Skeletal muscle tissue (tissue), 3 donors: ENCODE measurements at regions not wholly inside any gene's neighbourhood (a gene's known extent, or its start where the extent isn't known, plus 50 kb on each side); places are given as distances from the start of the nearest gene placed in this dataset.
"Not testable (repeated sequence)": the region's sequence is repeated elsewhere in the genome, so short reads cannot be mapped to it uniquely, and the experiment has no call there.

Experiments used
- H3K27ac ChIP-seq: one replicate; pipeline ENCODE4 v1.7.0; 2013; ENCODE audit warnings: mild to moderate bottlenecking, low read depth, low read length, inconsistent platforms
- H3K27me3 ChIP-seq, 3 donors: one replicate each; pipeline ENCODE4 v1.7.0; 2013; ENCODE audit warnings: low read length in 3 of 3; ENCODE audit not compliant: control insufficient read depth in 3 of 3, insufficient read depth in 3 of 3
- H3K36me3 ChIP-seq, 3 donors: one replicate each; pipeline ENCODE4 v1.7.0; 2013; ENCODE audit warnings: low read length in 3 of 3; ENCODE audit not compliant: control insufficient read depth in 3 of 3, insufficient read depth in 3 of 3
- H3K4me1 ChIP-seq, 3 donors: one replicate each; pipeline ENCODE4 v1.7.0; 2013; ENCODE audit warnings: low read length in 3 of 3, mild to moderate bottlenecking in 3 of 3; ENCODE audit not compliant: control insufficient read depth in 3 of 3, insufficient read depth in 3 of 3
- H3K4me3 ChIP-seq, 3 donors: one replicate each; pipeline ENCODE4 v1.7.0; 2013; ENCODE audit warnings: low read length in 3 of 3
- H3K9ac ChIP-seq, 3 donors: one replicate each; pipeline ENCODE4 v1.7.0; 2013; ENCODE audit warnings: low read length in 3 of 3, mild to moderate bottlenecking in 3 of 3, moderate library complexity in 2 of 3, low read depth in 1 of 3
- H3K9me3 ChIP-seq, 3 donors: one replicate each; pipeline ENCODE4 v1.7.0; 2013; ENCODE audit warnings: low read length in 3 of 3; ENCODE audit not compliant: control insufficient read depth in 3 of 3
- donor health status: Osteomylitis.

- no peak overlapping the region for H3K4me3 ChIP-seq
- no peaks in the 10 kb centered on the region for H3K9me3 ChIP-seq
- H3K36me3 ChIP-seq = no peaks in the 10 kb centered on the region
- no peaks in the 10 kb centered on the region for H3K27me3 ChIP-seq
- H3K9ac ChIP-seq = no peak overlapping the region
- no peak overlapping the region for H3K27ac ChIP-seq
- H3K4me1 ChIP-seq = no peaks in the 10 kb centered on the region
Measured at GRCh38 chr3:117871934-117872333, 1162.4 kb downstream of the TUSC7 start.

DNA sequence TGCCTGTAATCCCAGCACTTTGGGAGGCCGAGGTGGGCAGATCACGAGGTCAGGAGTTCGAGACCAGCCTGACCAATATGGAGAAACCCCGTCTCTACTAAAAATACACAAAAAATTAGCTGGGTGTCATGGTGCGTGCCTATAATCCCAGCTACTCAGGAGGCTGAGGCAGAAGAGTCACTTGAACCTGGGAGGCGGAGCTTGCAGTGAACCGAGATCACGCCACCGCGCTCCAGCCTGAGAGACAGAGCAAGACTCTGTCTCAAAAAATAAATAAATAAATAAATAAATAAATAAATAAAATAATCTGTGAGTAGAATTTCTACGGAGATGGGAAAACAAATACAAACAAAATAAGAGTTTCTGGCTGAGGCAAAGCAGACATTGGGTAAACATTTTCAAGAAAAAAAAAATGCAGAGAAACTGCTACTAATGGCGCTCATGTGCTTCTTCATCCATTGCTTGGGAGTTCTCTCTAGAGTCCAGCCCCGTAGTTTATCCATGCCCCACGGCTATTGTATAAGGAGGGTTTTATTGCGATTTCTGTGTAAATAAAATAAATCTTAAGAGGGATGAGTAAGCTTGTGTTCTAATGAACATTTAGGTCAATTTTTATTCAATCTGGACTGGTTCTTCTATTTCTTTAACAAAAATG is 1161.9 kb downstream of the IGSF11 start:
- not testable (repeated sequence) for H3K27ac ChIP-seq, H3K9me3 ChIP-seq, H3K4me3 ChIP-seq, H3K4me1 ChIP-seq, H3K27me3 ChIP-seq, H3K36me3 ChIP-seq, H3K9ac ChIP-seq

- no peak overlapping the region for H3K27ac ChIP-seq
- H3K27me3 ChIP-seq = no peaks in the 10 kb centered on the region
Measured at GRCh38 chr3:117873249-117873600, 1161.4 kb downstream of the IGSF11 start.

GRCh38 chr3:117874028-117874690 is 1160.5 kb downstream of the IGSF11 start:
- Histone ChIP-seq H3K4me1 (no peaks in the 10 kb centered on the region), H3K36me3 (no peaks in the 10 kb centered on the region), H3K9ac (no peak overlapping the region), H3K27me3 (no peaks in the 10 kb centered on the region), H3K27ac (no peak overlapping the region), H3K9me3 (no peaks in the 10 kb centered on the region), H3K4me3 (no peak overlapping the region)

More at GRCh38 chr3:117873249-117873600, 1161.4 kb downstream of the IGSF11 start:
- Histone ChIP-seq H3K4me3 (no peak overlapping the region), H3K4me1 (no peaks in the 10 kb centered on the region), H3K9me3 (no peaks in the 10 kb centered on the region), H3K36me3 (no peaks in the 10 kb centered on the region), H3K9ac (no peak overlapping the region)

DNA sequence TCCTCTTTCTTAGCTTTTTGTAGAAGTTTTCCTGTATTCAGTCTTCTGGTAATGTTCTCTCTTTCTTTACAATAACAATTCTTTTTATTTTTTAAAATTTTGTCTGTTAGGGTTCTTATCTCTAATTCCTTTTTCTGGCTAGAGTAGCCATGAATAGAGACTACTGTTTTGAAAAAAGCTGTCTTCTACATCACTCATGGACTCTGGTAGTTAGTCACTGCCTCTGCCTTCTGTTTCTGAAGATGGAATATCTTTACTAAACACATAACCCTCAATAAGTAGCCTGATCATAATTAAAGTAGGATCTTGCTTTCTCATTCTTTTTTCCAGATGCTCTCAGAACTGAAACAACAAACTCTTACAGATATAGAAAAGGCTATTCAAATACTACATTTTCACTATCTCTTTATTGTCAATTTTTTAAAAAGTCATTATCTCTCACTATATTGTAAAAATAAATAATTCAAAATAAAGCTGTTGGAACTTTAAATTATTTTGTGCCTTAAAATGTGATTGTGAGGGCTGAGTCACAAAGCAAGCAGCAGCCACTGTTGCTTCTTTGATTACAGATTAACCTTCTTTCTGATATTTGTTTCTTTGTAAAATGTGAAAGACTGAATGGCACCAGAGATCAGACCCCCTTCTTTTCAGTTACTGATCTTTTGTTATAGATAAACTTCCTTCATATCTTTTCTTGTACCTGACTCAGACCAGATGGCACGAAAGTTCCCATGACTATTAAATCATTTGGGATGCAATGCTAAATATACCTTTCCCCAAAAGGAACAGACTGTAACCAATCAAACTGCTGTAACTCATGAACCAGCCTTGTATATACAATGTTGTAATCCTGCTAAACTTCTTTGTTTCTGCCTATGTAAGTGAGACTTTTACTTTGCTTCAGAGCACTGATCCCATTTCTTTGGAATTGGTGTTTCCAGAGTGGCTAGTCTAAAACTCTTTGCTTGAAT is 1159.5 kb downstream of the IGSF11 start:
- no peaks in the 10 kb centered on the region for H3K4me1 ChIP-seq
- H3K9ac ChIP-seq = no peak overlapping the region
- no peaks in the 10 kb centered on the region for H3K27me3 ChIP-seq
- H3K36me3 ChIP-seq = no peaks in the 10 kb centered on the region
- no peak overlapping the region for H3K4me3 ChIP-seq
- no peak overlapping the region for H3K27ac ChIP-seq
- H3K9me3 ChIP-seq = no peaks in the 10 kb centered on the region

DNA sequence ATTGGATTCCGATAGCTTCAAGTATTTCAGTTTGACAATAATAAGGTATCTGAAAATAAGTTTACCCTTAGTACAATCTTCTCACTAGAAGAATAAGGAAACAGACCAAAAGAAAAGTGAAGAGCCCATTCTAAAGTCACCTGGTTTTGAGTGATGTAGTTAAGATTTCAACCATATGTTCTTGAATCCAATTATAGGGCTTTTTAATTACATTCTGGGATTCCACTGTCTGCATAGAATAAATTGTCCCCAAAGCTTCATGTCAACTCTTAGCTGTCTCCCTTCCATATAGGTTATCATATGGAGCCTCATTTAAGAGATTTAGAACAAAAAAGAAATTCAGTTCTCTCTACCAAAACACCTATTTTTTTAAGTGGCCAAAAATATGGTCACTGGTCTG is 1158.8 kb downstream of the IGSF11 start:
- no peaks in the 10 kb centered on the region for H3K36me3 ChIP-seq
- H3K9ac ChIP-seq = no peak overlapping the region
- no peak overlapping the region for H3K27ac ChIP-seq

GRCh38 chr3:117880638-117881037 is 1154.0 kb downstream of the IGSF11 start:
- H3K27me3 ChIP-seq = no peaks in the 10 kb centered on the region
- no peaks in the 10 kb centered on the region for H3K4me1 ChIP-seq
- H3K4me3 ChIP-seq = no peak overlapping the region
- no peaks in the 10 kb centered on the region for H3K36me3 ChIP-seq
- no peaks in the 10 kb centered on the region for H3K9me3 ChIP-seq
- no peak overlapping the region for H3K27ac ChIP-seq
- no peak overlapping the region for H3K9ac ChIP-seq

More for the DNA sequence above, 1158.8 kb downstream of the IGSF11 start:
- no peaks in the 10 kb centered on the region for H3K4me1 ChIP-seq
- H3K4me3 ChIP-seq = no peak overlapping the region
- no peaks in the 10 kb centered on the region for H3K27me3 ChIP-seq
- H3K9me3 ChIP-seq = no peaks in the 10 kb centered on the region

GRCh38 chr3:117881210-117881609 is 1153.4 kb downstream of the IGSF11 start:
- Histone ChIP-seq H3K27ac (no peak overlapping the region), H3K9ac (no peak overlapping the region), H3K27me3 (no peaks in the 10 kb centered on the region), H3K9me3 (no peaks in the 10 kb centered on the region), H3K36me3 (no peaks in the 10 kb centered on the region), H3K4me1 (no peaks in the 10 kb centered on the region), H3K4me3 (no peak overlapping the region)

DNA sequence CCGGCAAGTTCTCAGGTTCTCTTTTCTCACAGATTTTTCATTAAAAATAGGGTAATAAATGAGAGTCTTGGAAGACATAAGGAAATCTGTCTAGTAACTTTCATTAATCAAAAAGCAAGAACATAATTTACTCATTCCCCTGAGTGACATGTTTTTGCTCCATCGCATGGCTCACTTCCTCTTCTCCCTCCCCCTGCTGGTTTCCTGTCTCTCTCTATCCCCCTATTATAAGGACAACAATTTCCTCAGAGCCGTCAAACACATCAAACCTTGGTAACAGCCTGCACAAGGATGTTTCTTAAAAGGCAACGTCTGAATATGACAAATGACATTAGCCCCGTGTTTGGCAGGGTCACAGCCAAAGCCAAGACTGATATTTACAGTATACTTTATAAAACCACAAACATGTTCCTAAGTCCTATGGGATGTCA is 1149.6 kb downstream of the IGSF11 start:
- H3K27me3 ChIP-seq = no peaks in the 10 kb centered on the region

GRCh38 chr3:117886147-117886546 is 1148.5 kb downstream of the IGSF11 start:
- no peaks in the 10 kb centered on the region for H3K4me1 ChIP-seq
- H3K4me3 ChIP-seq = no peak overlapping the region

More for the DNA sequence above, 1149.6 kb downstream of the IGSF11 start:
- H3K9ac ChIP-seq = no peak overlapping the region
- H3K4me1 ChIP-seq = no peaks in the 10 kb centered on the region
- no peaks in the 10 kb centered on the region for H3K9me3 ChIP-seq
- no peaks in the 10 kb centered on the region for H3K36me3 ChIP-seq
- H3K4me3 ChIP-seq = no peak overlapping the region
- H3K27ac ChIP-seq = no peak overlapping the region

More at GRCh38 chr3:117886147-117886546, 1148.5 kb downstream of the IGSF11 start:
- H3K36me3 ChIP-seq = no peaks in the 10 kb centered on the region
- no peak overlapping the region for H3K9ac ChIP-seq
- no peaks in the 10 kb centered on the region for H3K9me3 ChIP-seq
- H3K27ac ChIP-seq = no peak overlapping the region
- H3K27me3 ChIP-seq = no peaks in the 10 kb centered on the region
